ENCODE measurements at regions not wholly inside any gene's neighbourhood (a gene's known extent, or its start where the extent isn't known, plus 50 kb on each side); places are given as distances from the start of the nearest gene placed in this dataset.

- Mint-ChIP-seq H3K4me3 (peak overlapping the region in 1 of 4 donors; percentile 2), H3K4me1 (peaks cover 37 to 45% (median 38%) of the 10 kb centered on the region in 3 donors), H3K36me3 (no peaks in the 10 kb centered on the region), H3K27me3 (no peaks in the 10 kb centered on the region), H3K27ac (no peak overlapping the region), H3K9me3 (peaks cover 0 to 2% (median 0%) of the 10 kb centered on the region in 3 donors)
Measured at GRCh38 chr13:50585674-50586413, 257.6 kb downstream of the DLEU7 start.

DNA sequence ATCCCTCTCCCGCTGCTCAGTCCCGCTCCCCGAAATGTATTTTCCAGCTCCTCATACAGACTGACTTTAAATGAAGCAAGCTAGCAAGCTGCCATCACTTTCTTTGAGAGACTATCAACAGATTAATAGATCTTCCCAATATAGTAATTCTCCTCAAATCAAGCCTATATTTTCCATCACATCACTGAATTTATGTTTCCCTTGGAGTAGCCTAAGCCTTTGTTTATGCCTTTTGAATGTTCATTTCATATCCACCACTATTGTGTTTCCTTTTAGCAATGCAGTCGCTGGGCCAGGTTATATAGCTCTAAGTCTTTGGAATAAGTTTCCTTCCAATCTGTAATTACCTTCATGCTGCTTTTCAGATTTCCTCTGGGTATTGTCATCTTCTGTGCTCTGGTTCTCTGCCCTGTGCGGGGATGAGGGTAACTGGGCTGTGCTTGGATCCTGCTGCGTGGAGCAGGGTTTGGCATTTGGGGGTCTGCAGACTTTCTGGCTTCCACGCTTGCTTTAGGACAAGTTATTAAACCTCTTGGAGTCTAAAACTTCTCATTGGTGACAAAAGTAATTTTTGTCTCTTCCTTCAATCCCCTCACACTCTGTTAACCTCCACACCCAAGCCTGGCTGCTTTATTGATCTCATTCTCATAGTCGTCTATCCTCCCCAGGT is 256.9 kb downstream of the DLEU7 start:
- Mint-ChIP-seq H3K27me3 (no peaks in the 10 kb centered on the region), H3K27ac (peak overlapping the region; percentile 30 to 75 (median 54)), H3K4me3 (peak overlapping the region in 3 of 4 donors; percentile 4 to 83 (median 61)), H3K4me1 (peaks cover 37 to 45% (median 38%) of the 10 kb centered on the region in 3 donors), H3K9me3 (peaks cover 0 to 2% (median 0%) of the 10 kb centered on the region in 3 donors), H3K36me3 (no peaks in the 10 kb centered on the region)

DNA sequence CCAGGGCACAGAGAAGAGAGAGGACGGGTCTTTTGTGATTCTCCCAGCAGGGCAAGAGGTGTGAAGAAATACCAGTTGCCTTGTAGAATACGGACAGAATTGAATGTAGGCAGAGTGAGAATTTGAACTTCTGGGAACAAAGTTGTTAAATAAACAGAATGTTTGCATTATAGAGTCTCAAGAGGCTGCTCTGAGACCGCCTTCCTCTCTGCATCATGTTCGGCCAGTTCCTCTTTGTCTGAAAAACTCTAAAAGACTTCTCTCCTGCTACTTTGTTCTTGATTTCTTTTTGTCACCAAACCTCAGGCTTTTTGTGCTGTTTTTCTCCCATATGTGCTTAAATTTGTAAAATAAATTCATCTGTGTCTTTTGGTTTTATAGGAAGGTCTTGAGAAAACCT is 256.4 kb downstream of the DLEU7 start:
- no peaks in the 10 kb centered on the region for H3K27me3 Mint-ChIP-seq
- H3K4me1 Mint-ChIP-seq = peaks cover 31 to 42% (median 41%) of the 10 kb centered on the region in 3 donors
- peaks cover 0 to 2% (median 0%) of the 10 kb centered on the region in 3 donors for H3K9me3 Mint-ChIP-seq
- peak overlapping the region; percentile 30 to 75 (median 54) for H3K27ac Mint-ChIP-seq
- H3K36me3 Mint-ChIP-seq = no peaks in the 10 kb centered on the region
- peak overlapping the region in 3 of 4 donors; percentile 4 to 83 (median 61) for H3K4me3 Mint-ChIP-seq

DNA sequence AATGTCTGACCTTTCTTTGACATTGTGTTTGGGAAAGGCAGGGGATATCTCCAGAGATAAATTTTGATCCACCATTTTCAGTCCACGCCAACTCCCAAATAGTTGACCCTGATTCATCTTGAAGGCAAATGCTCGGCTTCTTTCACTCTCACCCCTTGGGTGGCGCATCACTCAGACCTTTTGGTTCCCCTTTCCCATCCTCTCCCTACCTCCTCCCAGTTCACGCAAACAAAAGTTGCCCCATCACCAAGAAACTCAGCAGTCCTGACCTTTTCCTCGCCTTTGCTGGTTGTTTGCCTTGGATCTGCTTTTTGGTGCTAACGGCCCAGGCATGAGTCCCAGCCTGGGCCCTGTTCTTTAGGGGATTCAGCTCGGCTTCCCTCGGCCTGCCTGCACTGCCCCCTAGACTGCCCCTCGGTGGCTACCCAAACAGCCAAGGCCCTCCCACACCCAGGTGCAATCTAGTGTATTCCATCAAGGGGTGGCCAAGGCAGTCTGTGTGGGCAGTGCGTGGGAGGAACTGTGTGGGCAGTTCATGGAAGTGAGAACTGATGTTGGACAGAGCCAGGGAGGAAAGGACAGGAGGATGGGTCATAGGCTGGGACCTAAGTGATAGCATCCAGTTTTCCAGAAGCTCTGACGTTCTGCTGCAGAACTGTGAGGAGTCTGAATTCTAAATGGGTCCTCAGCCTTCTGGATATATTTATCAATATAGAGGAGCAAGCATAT is 255.7 kb downstream of the DLEU7 start:
- H3K4me1 Mint-ChIP-seq = peaks cover 35 to 45% (median 43%) of the 10 kb centered on the region in 3 donors
- no peaks in the 10 kb centered on the region for H3K27me3 Mint-ChIP-seq
- no peaks in the 10 kb centered on the region for H3K36me3 Mint-ChIP-seq
- peak overlapping the region; percentile 4 to 83 (median 46) for H3K4me3 Mint-ChIP-seq
- peak overlapping the region; percentile 30 to 78 (median 54) for H3K27ac Mint-ChIP-seq
- peaks cover 0 to 2% (median 0%) of the 10 kb centered on the region in 3 donors for H3K9me3 Mint-ChIP-seq

- H3K27me3 Mint-ChIP-seq = no peaks in the 10 kb centered on the region
- peaks cover 43 to 53% (median 50%) of the 10 kb centered on the region in 3 donors for H3K4me1 Mint-ChIP-seq
- peaks cover 0 to 2% (median 0%) of the 10 kb centered on the region in 3 donors for H3K9me3 Mint-ChIP-seq
- peak overlapping the region in 1 of 3 donors; percentile 78 for H3K27ac Mint-ChIP-seq
- H3K36me3 Mint-ChIP-seq = peaks cover 1% of the 10 kb centered on the region
- H3K4me3 Mint-ChIP-seq = peak overlapping the region in 2 of 4 donors; percentile 25 to 35
Measured at GRCh38 chr13:50588491-50589130, 254.9 kb downstream of the DLEU7 start.

GRCh38 chr13:50589139-50589538 is 254.4 kb downstream of the DLEU7 start:
- H3K27ac Mint-ChIP-seq = no peak overlapping the region
- H3K27me3 Mint-ChIP-seq = no peaks in the 10 kb centered on the region
- peaks cover 1% of the 10 kb centered on the region for H3K36me3 Mint-ChIP-seq
- no peaks in the 10 kb centered on the region for H3K9me3 Mint-ChIP-seq
- peaks cover 45 to 56% (median 51%) of the 10 kb centered on the region in 3 donors for H3K4me1 Mint-ChIP-seq
- H3K4me3 Mint-ChIP-seq = peak overlapping the region in 2 of 4 donors; percentile 25 to 35

DNA sequence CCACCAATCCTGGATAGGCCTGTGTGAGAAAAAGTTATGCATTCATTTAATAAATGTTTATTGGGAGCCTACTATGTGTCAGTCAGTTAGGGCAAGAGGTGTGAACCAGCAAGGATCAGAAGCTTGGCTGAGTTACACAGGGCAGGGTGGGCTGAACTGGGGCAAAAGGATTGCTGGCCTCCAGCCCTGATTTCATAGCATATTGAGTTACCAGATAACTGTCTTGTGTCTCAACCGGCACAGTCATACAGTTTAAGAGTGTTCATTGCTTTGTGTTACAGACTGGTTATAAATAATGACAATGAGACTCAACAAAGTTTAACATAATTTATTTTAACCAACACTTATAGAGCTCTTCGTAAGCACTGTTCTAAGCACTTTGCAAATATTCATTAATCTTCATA is 253.8 kb downstream of the DLEU7 start:
- Mint-ChIP-seq H3K36me3 (peaks cover 1% of the 10 kb centered on the region), H3K27ac (peak overlapping the region in 1 of 3 donors; percentile 31), H3K9me3 (no peaks in the 10 kb centered on the region), H3K27me3 (no peaks in the 10 kb centered on the region), H3K4me1 (peaks cover 47 to 57% (median 54%) of the 10 kb centered on the region in 3 donors), H3K4me3 (no peak overlapping the region)

DNA sequence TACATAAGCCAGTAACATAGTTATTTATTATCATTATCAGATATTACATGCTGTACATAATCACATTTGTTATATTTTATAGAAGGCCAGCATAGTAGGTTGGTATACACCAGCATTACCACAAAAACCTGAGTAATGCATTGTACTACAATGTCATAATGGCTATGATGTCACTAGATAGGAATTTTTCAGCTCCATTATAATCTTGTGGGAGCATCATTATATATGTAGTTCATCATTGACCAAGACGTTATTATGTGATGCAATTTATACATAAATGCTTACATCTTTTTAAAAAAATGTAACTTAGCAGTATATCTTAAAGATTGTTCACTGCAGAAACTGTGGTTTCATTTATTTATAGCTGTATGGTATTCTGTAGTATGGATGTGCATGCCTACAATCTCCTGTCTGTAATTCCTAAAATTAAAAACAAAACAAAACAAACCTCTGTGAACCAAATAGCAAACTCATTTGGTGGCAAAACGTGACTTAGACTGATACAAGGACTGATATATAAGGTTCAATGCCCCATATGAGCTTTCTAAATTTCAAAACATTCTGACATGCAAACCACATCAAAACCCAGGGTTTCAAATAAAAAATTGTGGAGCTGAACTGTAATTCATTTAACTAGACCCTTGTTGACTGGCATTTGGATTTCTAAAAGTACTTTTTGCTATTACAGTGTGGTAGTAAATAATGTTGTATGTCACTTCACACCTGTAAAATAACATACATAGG is 250.9 kb downstream of the DLEU7 start:
- Mint-ChIP-seq H3K4me1 (peaks cover 60 to 70% (median 64%) of the 10 kb centered on the region in 3 donors), H3K27ac (peak overlapping the region in 2 of 3 donors; percentile 12 to 93), H3K9me3 (no peaks in the 10 kb centered on the region), H3K4me3 (peak overlapping the region in 2 of 4 donors; percentile 51 to 55), H3K36me3 (peaks cover 3% of the 10 kb centered on the region), H3K27me3 (no peaks in the 10 kb centered on the region)

DNA sequence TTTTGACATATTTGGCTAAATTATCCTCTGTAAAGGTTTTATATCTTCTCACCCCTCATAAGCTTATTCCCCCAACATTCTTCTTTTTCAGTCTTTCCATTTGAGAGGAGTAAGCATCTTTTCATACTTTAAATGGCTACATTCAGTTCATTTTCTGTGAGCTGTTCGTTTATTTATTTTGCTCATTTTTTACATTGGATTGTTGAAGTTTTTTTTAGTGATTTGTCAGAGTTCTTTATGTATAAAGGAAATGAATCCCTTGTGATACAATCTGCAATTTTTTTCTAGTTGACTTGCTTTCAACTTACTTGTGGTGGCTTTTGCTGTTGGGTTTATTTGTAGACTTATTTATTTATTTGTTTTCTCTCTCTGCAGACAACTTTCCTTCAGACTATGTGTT is 250.3 kb downstream of the DLEU7 start:
- Mint-ChIP-seq H3K4me3 (peak overlapping the region in 2 of 4 donors; percentile 51 to 55), H3K36me3 (peaks cover 5% of the 10 kb centered on the region), H3K27me3 (no peaks in the 10 kb centered on the region), H3K27ac (peak overlapping the region; percentile 39 to 93 (median 39)), H3K9me3 (no peaks in the 10 kb centered on the region), H3K4me1 (peaks cover 63 to 71% (median 64%) of the 10 kb centered on the region in 3 donors)

- H3K4me1 Mint-ChIP-seq = peaks cover 54 to 69% (median 65%) of the 10 kb centered on the region in 3 donors
- no peaks in the 10 kb centered on the region for H3K9me3 Mint-ChIP-seq
- H3K36me3 Mint-ChIP-seq = peaks cover 5% of the 10 kb centered on the region
- H3K27me3 Mint-ChIP-seq = no peaks in the 10 kb centered on the region
- H3K4me3 Mint-ChIP-seq = peak overlapping the region in 3 of 4 donors; percentile 43 to 83 (median 74)
- H3K27ac Mint-ChIP-seq = peak overlapping the region; percentile 89 to 96 (median 93)
Measured at GRCh38 chr13:50594276-50595051, 249.0 kb downstream of the DLEU7 start.

- Mint-ChIP-seq H3K36me3 (peaks cover 5% of the 10 kb centered on the region), H3K27ac (peak overlapping the region; percentile 89 to 96 (median 93)), H3K4me3 (peak overlapping the region in 2 of 4 donors; percentile 74 to 89), H3K27me3 (no peaks in the 10 kb centered on the region), H3K9me3 (no peaks in the 10 kb centered on the region), H3K4me1 (peaks cover 54 to 67% (median 65%) of the 10 kb centered on the region in 3 donors)
Measured at GRCh38 chr13:50595196-50595595, 248.3 kb downstream of the DLEU7 start.

- peak overlapping the region; percentile 69 to 96 (median 93) for H3K27ac Mint-ChIP-seq
- peaks cover 5% of the 10 kb centered on the region for H3K36me3 Mint-ChIP-seq
- H3K4me1 Mint-ChIP-seq = peaks cover 49 to 64% (median 64%) of the 10 kb centered on the region in 3 donors
- no peaks in the 10 kb centered on the region for H3K27me3 Mint-ChIP-seq
- H3K4me3 Mint-ChIP-seq = peak overlapping the region in 3 of 4 donors; percentile 12 to 59 (median 52)
- no peaks in the 10 kb centered on the region for H3K9me3 Mint-ChIP-seq
Measured at GRCh38 chr13:50596156-50596555, 247.3 kb downstream of the DLEU7 start.

DNA sequence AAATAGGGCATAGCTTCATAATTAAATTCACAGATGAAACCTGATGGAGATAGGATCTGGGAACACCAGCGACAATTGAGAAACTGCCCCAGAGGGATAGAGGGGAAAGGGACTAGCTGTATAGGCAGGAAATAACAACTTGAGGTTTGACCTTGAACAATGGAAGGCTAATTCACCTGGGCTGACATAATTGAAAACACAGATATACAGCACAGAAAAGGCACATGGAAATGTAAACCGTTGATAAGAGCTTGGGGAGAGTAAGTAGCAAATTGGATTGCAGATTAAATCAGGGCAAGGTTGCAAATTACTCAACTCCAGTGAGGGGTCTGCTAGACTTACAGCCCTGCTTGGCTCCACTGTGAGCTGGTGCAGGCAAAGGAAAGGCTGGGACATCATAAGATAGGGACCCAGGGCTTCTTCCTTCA is 246.7 kb downstream of the DLEU7 start:
- Mint-ChIP-seq H3K9me3 (no peaks in the 10 kb centered on the region), H3K36me3 (peaks cover 5% of the 10 kb centered on the region), H3K4me3 (peak overlapping the region in 3 of 4 donors; percentile 12 to 67 (median 52)), H3K27ac (peak overlapping the region in 2 of 3 donors; percentile 66 to 96), H3K4me1 (peaks cover 47 to 64% (median 64%) of the 10 kb centered on the region in 3 donors), H3K27me3 (no peaks in the 10 kb centered on the region)
